Karpas-422 (cell line): ENCODE measurements at regions not wholly inside any gene's neighbourhood (a gene's known extent, or its start where the extent isn't known, plus 50 kb on each side); places are given as distances from the start of the nearest gene placed in this dataset.

Experiments used
- DNase-seq: peaks from one replicate; pipeline ENCODE4 v3.0.0-alpha.2; 2015
- H2AFZ ChIP-seq: fragments of 200-600 bp; sonication (generic); 2 replicates; pipeline ENCODE4 v1.6.1; 2014; ENCODE audit warnings: antibody characterized with exemption, low read length, mixed read lengths
- H3K27ac ChIP-seq: fragments of 200-600 bp; sonication (generic); 2 replicates; pipeline ENCODE4 v1.5.1; 2014; ENCODE audit warnings: mild to moderate bottlenecking, low read length, moderate library complexity
- H3K27me3 ChIP-seq: fragments of 200-600 bp; sonication (generic); 2 replicates; pipeline ENCODE4 v1.6.1; 2014; ENCODE audit warnings: low read length, mixed read lengths
- H3K36me3 ChIP-seq: fragments of 200-600 bp; sonication (generic); 2 replicates; pipeline ENCODE4 v1.6.1; 2014; ENCODE audit warnings: low read length, mixed read lengths; ENCODE audit not compliant: insufficient read depth
- H3K4me1 ChIP-seq: fragments of 200-600 bp; sonication (generic); 2 replicates; pipeline ENCODE4 v1.6.1; 2014; ENCODE audit warnings: mild to moderate bottlenecking, low read length, mixed read lengths
- H3K4me2 ChIP-seq: fragments of 200-600 bp; sonication (generic); 2 replicates; pipeline ENCODE4 v1.6.1; 2014; ENCODE audit warnings: low read length, low read depth, mild to moderate bottlenecking; ENCODE audit not compliant: poor library complexity, severe bottlenecking
- H3K4me3 ChIP-seq: fragments of 200-600 bp; sonication (generic); 2 replicates; pipeline ENCODE4 v1.5.1; 2014; ENCODE audit warnings: mild to moderate bottlenecking, antibody characterized with exemption, low read length, mixed read lengths
- H3K79me2 ChIP-seq: fragments of 200-600 bp; sonication (generic); 2 replicates; pipeline ENCODE4 v1.6.1; 2014; ENCODE audit warnings: mild to moderate bottlenecking, low read length, mixed read lengths
- H3K9ac ChIP-seq: fragments of 200-600 bp; sonication (generic); 2 replicates; pipeline ENCODE4 v1.6.0; 2014; ENCODE audit warnings: low read length
- H3K9me2 ChIP-seq: fragments of 200-600 bp; sonication (generic), shearing (Covaris generic); replicated peaks from 2 replicates; pipeline ENCODE4 v1.6.0; 2014; ENCODE audit warnings: mild to moderate bottlenecking, low read length, moderate library complexity; ENCODE audit not compliant: insufficient read depth
- H3K9me3 ChIP-seq: fragments of 300-700, 200-600 bp; sonication (generic); 2 replicates; pipeline ENCODE4 v1.6.1; 2014; ENCODE audit warnings: low read length, mixed read lengths
- H4K20me1 ChIP-seq: fragments of 200-600 bp; sonication (generic); 2 replicates; pipeline ENCODE4 v1.6.1; 2014; ENCODE audit warnings: mild to moderate bottlenecking, antibody characterized with exemption, low read length, low read depth; ENCODE audit not compliant: insufficient read depth

DNA sequence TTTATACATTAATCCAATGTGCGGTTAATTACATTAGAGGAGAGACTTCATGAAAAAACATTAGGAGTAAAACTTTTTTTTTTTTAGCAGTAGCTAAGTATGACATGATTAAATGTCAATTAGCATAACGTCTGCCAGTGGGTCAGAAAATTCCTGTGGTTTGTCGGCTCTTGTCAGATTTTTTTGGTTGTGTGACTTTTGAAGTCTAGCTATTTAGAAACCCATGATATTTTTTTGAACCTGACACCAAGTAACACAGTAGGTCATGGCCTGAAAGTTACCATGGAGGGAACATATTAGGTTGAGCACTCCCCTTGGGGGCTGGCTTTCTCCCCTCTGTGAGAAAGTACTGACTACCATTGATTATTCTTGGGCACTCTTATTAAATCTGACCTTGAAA is 84.8 kb upstream of the ALDH1A1 start:
- Histone ChIP-seq H3K9me3 (no peaks in the 10 kb centered on the region), H3K36me3 (no peaks in the 10 kb centered on the region), H3K4me1 (no peaks in the 10 kb centered on the region), H2AFZ (no peak overlapping the region), H4K20me1 (no peaks in the 10 kb centered on the region), H3K4me2 (no peak overlapping the region), H3K79me2 (no peaks in the 10 kb centered on the region), H3K4me3 (no peak overlapping the region), H3K9ac (no peak overlapping the region), H3K27me3 (no peaks in the 10 kb centered on the region), H3K9me2 (no peaks in the 10 kb centered on the region), H3K27ac (no peak overlapping the region)
- no peak for DNase-seq

DNA sequence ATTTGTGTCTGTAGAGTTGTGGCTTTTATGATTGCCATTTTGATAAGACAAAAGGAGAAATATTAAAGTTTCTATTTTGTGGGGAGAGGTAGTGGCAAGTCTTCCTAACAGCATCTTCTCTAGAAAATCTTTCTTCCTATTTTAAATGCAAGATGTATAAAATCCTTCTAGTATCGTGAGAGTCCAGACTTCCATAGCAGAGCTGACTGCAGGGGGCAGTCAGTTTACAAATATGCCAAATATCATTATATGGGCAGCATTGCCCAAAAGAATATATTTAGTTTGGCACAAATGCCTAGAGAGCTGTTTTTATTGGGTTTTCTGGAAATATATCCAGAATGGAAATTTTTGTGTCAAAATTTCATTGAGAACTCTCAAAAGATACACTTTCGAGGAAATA is 82.1 kb upstream of the ALDH1A1 start:
- H3K27me3 ChIP-seq, result no peaks in the 10 kb centered on the region
- no peaks in the 10 kb centered on the region for H3K79me2 ChIP-seq
- no peak overlapping the region for H3K27ac ChIP-seq
- no peaks in the 10 kb centered on the region for H3K4me1 ChIP-seq
- H3K36me3 ChIP-seq, result no peaks in the 10 kb centered on the region
- no peak overlapping the region for H3K4me3 ChIP-seq
- no peak overlapping the region for H3K4me2 ChIP-seq
- H3K9ac ChIP-seq, result no peak overlapping the region
- no peak overlapping the region for H2AFZ ChIP-seq
- no peaks in the 10 kb centered on the region for H3K9me2 ChIP-seq
- H4K20me1 ChIP-seq, result no peaks in the 10 kb centered on the region
- DNase-seq, result no peak
- H3K9me3 ChIP-seq, result no peaks in the 10 kb centered on the region

DNA sequence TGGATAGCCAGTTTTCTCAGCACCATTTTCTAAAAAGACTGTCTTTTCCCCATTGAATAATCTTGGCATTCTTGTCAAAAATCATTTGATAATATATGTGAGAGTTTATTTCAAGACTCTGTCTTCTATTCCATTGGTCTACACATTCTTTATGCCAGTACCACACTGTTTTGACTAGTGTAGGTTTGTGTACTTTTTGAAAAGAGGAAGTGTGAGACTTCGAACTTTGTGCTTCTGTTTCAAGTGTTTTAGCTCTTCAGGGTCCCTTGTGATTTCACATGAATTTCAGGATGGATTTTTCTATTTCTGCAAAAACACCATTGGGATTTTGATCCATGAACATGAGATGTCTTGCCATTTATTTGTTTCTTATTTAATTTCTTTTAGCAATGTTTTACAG is 78.5 kb upstream of the ALDH1A1 start:
- DNase-seq, result no peak
- Histone ChIP-seq H3K9me2 (no peaks in the 10 kb centered on the region), H3K9me3 (no peaks in the 10 kb centered on the region), H3K4me3 (no peak overlapping the region), H3K4me1 (peaks cover 7% of the 10 kb centered on the region), H3K79me2 (no peaks in the 10 kb centered on the region), H3K9ac (no peak overlapping the region), H3K27me3 (no peaks in the 10 kb centered on the region), H3K36me3 (no peaks in the 10 kb centered on the region), H4K20me1 (no peaks in the 10 kb centered on the region), H3K27ac (no peak overlapping the region), H2AFZ (no peak overlapping the region), H3K4me2 (no peak overlapping the region)

DNA sequence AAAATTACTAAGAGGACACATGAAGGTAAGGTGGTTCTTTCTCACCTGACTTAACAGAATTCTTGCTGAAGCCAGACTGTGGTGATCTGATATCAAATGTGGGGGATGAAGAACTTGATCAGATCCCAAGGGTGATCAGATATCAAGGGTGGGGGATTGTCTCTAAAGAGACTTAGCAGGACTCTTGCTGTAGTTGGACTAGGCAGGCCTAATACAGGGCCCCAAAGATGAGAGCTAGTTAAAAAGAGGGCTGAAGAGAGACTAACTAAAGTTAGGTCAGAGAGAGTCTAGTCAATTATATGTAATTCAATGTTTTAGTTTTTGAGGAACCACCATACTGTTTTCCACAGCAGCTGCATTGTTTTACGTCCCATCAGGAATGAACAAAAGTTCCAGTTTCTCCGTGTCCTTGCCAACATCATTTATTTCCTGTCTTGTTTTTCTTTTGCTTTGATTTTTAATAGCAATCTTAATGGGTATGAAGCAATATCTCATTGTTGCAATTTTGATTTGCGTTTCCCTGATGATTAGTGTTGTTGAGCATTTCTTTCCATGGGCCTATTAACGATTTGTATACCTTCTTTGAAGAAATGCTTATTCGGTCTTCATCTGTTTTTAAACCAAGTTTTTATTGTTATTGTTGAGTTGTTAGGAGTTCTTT is 77.6 kb upstream of the ALDH1A1 start:
- no peak overlapping the region for H3K9ac ChIP-seq
- no peaks in the 10 kb centered on the region for H3K79me2 ChIP-seq
- no peaks in the 10 kb centered on the region for H4K20me1 ChIP-seq
- H3K4me2 ChIP-seq, result no peak overlapping the region
- no peak overlapping the region for H3K4me3 ChIP-seq
- DNase-seq, result no peak
- H3K36me3 ChIP-seq, result no peaks in the 10 kb centered on the region
- H3K4me1 ChIP-seq, result peaks cover 12% of the 10 kb centered on the region
- H3K27ac ChIP-seq, result no peak overlapping the region
- no peaks in the 10 kb centered on the region for H3K9me2 ChIP-seq
- no peaks in the 10 kb centered on the region for H3K9me3 ChIP-seq
- no peak overlapping the region for H2AFZ ChIP-seq
- H3K27me3 ChIP-seq, result no peaks in the 10 kb centered on the region

DNA sequence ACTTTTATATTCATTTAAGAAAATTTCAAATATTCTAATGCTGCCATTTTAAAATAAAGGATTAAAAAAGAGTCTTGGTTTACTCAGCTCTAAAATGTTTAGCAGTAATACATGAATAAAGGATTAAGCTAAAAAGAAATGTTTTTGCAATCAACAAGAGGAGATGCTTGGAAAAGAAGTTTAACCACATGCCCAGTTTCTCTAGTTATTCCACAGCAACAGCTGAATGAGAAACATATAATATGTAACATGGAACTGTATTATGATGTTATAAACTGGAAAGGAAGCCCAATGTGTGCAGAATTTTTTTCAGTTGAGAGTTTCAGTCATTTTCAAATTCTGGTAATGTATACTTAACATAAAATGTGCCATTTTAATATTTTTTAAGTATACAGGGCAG is 76.5 kb upstream of the ALDH1A1 start:
- H3K9me3 ChIP-seq, result no peaks in the 10 kb centered on the region
- no peaks in the 10 kb centered on the region for H3K79me2 ChIP-seq
- H3K9ac ChIP-seq, result no peak overlapping the region
- H3K9me2 ChIP-seq, result no peaks in the 10 kb centered on the region
- H2AFZ ChIP-seq, result no peak overlapping the region
- H3K4me2 ChIP-seq, result no peak overlapping the region
- H3K27ac ChIP-seq, result no peak overlapping the region
- H3K27me3 ChIP-seq, result no peaks in the 10 kb centered on the region
- no peak overlapping the region for H3K4me3 ChIP-seq
- H3K36me3 ChIP-seq, result no peaks in the 10 kb centered on the region
- H4K20me1 ChIP-seq, result no peaks in the 10 kb centered on the region
- H3K4me1 ChIP-seq, result peaks cover 12% of the 10 kb centered on the region
- DNase-seq, result no peak

DNA sequence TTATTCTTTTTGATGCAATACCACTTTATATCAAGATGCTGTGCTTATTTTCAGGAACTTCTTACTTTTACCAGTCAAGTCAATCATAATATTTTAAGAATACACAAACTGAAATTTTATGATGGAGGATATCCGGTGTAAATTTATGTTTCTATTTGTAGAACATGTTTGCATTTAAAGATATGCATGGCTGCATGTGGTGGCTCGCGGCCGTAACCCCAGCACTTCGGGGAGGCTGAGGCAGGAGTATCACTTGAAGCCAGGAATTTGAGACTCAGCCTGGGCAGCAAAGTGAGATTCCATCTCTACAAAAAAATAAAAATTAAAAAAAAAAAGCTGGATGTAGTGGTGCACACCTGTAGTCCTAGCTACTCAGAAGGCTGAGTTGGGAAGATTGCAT is 73.5 kb upstream of the ALDH1A1 start:
- H3K9me3 ChIP-seq, result no peaks in the 10 kb centered on the region
- no peak overlapping the region for H3K9ac ChIP-seq

DNA sequence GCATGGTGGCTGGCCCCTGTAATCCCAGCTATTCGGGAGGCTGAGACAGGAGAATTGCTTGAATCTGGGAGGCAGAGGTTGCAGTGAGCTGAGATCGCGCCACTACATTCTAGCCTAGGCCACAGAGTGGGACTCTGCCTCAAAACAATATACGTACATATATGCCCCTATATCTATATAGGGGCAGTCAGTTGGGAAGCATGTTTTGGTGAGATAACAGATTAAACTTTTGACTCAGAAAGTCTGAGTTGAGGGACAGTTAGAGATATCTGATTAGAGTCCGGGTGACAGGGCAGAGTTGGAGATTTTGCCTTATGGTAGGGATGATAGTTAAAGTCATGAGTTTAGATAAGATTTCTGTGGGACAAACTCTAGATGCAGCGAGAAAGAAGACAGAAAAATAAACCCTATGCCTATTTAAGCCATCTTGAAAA is 71.8 kb upstream of the ALDH1A1 start:
- no peaks in the 10 kb centered on the region for H3K27me3 ChIP-seq
- H3K4me1 ChIP-seq, result peaks cover 12% of the 10 kb centered on the region
- no peaks in the 10 kb centered on the region for H3K9me2 ChIP-seq
- H3K9me3 ChIP-seq, result no peaks in the 10 kb centered on the region
- H3K4me3 ChIP-seq, result no peak overlapping the region
- H3K4me2 ChIP-seq, result no peak overlapping the region
- H3K36me3 ChIP-seq, result no peaks in the 10 kb centered on the region
- no peaks in the 10 kb centered on the region for H4K20me1 ChIP-seq
- H2AFZ ChIP-seq, result no peak overlapping the region
- H3K9ac ChIP-seq, result no peak overlapping the region
- no peak for DNase-seq
- H3K79me2 ChIP-seq, result no peaks in the 10 kb centered on the region
- H3K27ac ChIP-seq, result no peak overlapping the region

More for the DNA sequence above, 73.5 kb upstream of the ALDH1A1 start:
- H4K20me1 ChIP-seq, result no peaks in the 10 kb centered on the region
- peaks cover 12% of the 10 kb centered on the region for H3K4me1 ChIP-seq
- peak; percentile 43 for DNase-seq
- no peak overlapping the region for H3K4me3 ChIP-seq
- no peaks in the 10 kb centered on the region for H3K36me3 ChIP-seq
- no peaks in the 10 kb centered on the region for H3K27me3 ChIP-seq
- peak overlapping the region; percentile 20 for H3K4me2 ChIP-seq
- no peaks in the 10 kb centered on the region for H3K9me2 ChIP-seq
- H3K27ac ChIP-seq, result no peak overlapping the region
- H2AFZ ChIP-seq, result no peak overlapping the region
- H3K79me2 ChIP-seq, result no peaks in the 10 kb centered on the region

DNA sequence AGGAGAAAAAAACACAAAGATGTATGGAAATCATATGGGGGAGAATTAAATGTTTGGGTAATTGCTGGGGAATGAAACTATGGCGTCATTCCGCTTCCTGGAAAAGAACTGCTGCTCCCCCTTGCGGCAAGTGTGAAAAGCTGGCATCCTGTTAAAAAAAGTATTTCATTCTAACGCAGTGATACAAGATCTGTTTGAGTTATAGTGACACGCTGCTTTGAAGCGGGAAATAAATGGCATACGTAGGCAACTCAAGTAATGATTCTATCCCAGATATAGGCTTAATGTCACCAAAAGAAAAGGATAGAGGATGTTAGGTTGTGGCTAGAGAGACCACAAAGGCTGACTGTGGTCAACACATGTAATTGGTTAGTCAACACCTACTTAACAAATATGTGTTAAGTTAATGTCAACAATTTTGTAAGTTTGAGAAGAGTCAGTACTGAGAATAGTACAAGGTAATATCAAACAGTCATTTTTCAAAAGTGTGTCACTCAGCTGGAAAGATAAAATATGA is 70.2 kb upstream of the ALDH1A1 start:
- H3K9me3 ChIP-seq, result no peaks in the 10 kb centered on the region
- no peaks in the 10 kb centered on the region for H3K36me3 ChIP-seq
- H3K27me3 ChIP-seq, result no peaks in the 10 kb centered on the region
- no peak overlapping the region for H3K27ac ChIP-seq
- no peaks in the 10 kb centered on the region for H4K20me1 ChIP-seq
- H3K9me2 ChIP-seq, result no peaks in the 10 kb centered on the region
- H3K79me2 ChIP-seq, result no peaks in the 10 kb centered on the region
- no peak overlapping the region for H3K9ac ChIP-seq
- H2AFZ ChIP-seq, result no peak overlapping the region
- H3K4me2 ChIP-seq, result no peak overlapping the region
- peak; percentile 66 for DNase-seq
- H3K4me3 ChIP-seq, result no peak overlapping the region
- peaks cover 12% of the 10 kb centered on the region for H3K4me1 ChIP-seq
